Body of pancreas (tissue), 4 donors: ENCODE measurements at regions not wholly inside any gene's neighbourhood (a gene's known extent, or its start where the extent isn't known, plus 50 kb on each side); places are given as distances from the start of the nearest gene placed in this dataset.

Source experiments
- CTCF ChIP-seq, 7 experiments: fragments of 450-650 bp in 4 of 7; fragments of 200-600 bp in 3 of 7; sonication (generic) in 3 of 7; IDR thresholded peaks; one replicate each; pipeline ENCODE4 v1.5.1; 2016 to 2019; ENCODE audit warnings: antibody characterized with exemption in 7 of 7
- POLR2A ChIP-seq, 3 donors: fragments of 450-650 bp; IDR thresholded peaks; one replicate each; pipeline ENCODE4 v1.6.1; 2016; ENCODE audit warnings: antibody characterized with exemption in 3 of 3, mild to moderate bottlenecking in 2 of 3

DNA sequence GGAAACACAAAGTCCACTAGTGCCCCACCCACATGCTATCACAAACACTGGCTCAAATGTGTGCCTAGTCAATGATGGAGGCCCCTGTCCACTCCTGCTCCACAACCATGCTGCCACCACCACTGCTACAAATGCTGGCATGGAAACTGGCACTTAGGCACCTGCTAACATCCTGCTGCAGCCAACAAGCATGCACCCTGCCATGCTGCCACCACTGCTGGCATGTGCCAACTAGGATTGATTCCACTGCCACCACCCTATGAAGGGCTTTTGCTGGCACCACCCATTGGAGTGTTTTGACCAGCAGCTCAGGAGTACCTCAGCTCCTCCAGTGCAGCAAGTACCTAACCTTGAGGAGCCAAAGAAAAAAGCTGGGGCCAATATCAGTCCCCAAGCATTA, 236.6 kb downstream of the CCDC59 start:
- TF ChIP-seq CTCF (IDR thresholded peaks at IDR 0.05) = no peak
- no peak for TF ChIP-seq POLR2A (IDR thresholded peaks at IDR 0.05)
